HUDEP-2 (cell line): ENCODE measurements at regions not wholly inside any gene's neighbourhood (a gene's known extent, or its start where the extent isn't known, plus 50 kb on each side); places are given as distances from the start of the nearest gene placed in this dataset.
"Not testable (repeated sequence)": the region's sequence is repeated elsewhere in the genome, so short reads cannot be mapped to it uniquely, and the experiment has no call there.

Source experiments
- DNase-seq, 76 experiments: peaks; one replicate each; lab custom pipeline; 2025; ENCODE audit not compliant: unreplicated experiment in 76 of 76; lab: John Stamatoyannopoulos, UW

- DNase-seq: no peak
These were observed 1224.3 kb upstream of the B3GALT2 start for GRCh38 chr1:194410756-194411155.

GRCh38 chr1:194407238-194407637 is 1220.8 kb upstream of the B3GALT2 start:
- DNase-seq: not testable (repeated sequence)

GRCh38 chr1:194394676-194395075 is 1208.3 kb upstream of the B3GALT2 start:
- DNase-seq: no peak

- DNase-seq: no peak
These were observed 1201.1 kb upstream of the B3GALT2 start for GRCh38 chr1:194387531-194387930.

GRCh38 chr1:194378517-194378916 is 1192.1 kb upstream of the B3GALT2 start:
- DNase-seq: no peak

GRCh38 chr1:194374649-194375048 is 1188.2 kb upstream of the B3GALT2 start:
- no peak for DNase-seq

GRCh38 chr1:194372266-194372665 is 1185.9 kb upstream of the B3GALT2 start:
- no peak for DNase-seq

- DNase-seq: no peak
These were observed 1183.2 kb upstream of the B3GALT2 start for GRCh38 chr1:194369622-194370021.

- DNase-seq: no peak
These were observed 1182.6 kb upstream of the B3GALT2 start for GRCh38 chr1:194369060-194369459.

- no peak for DNase-seq
These were observed 1180.7 kb upstream of the B3GALT2 start for GRCh38 chr1:194367121-194367520.

GRCh38 chr1:194366705-194367104 is 1180.3 kb upstream of the B3GALT2 start:
- no peak for DNase-seq

- no peak for DNase-seq
These were observed 1175.9 kb upstream of the B3GALT2 start for GRCh38 chr1:194362327-194362726.

- DNase-seq: no peak
These were observed 1175.1 kb upstream of the B3GALT2 start for GRCh38 chr1:194361374-194362131.

- DNase-seq: no peak
These were observed 1171.8 kb upstream of the B3GALT2 start for GRCh38 chr1:194358208-194358581.

GRCh38 chr1:194357573-194358207 is 1171.3 kb upstream of the B3GALT2 start:
- not testable (repeated sequence) for DNase-seq

GRCh38 chr1:194355488-194356106 is 1169.2 kb upstream of the B3GALT2 start:
- DNase-seq: no peak

- no peak for DNase-seq
These were observed 1166.7 kb upstream of the B3GALT2 start for GRCh38 chr1:194353121-194353520.

GRCh38 chr1:194347200-194347599 is 1160.8 kb upstream of the B3GALT2 start:
- no peak for DNase-seq

GRCh38 chr1:194342484-194343262 is 1156.3 kb upstream of the B3GALT2 start:
- DNase-seq: peak in 3 of 76 experiments; percentile 2 to 3 (median 3)

GRCh38 chr1:194341587-194341986 is 1155.2 kb upstream of the B3GALT2 start:
- no peak for DNase-seq

GRCh38 chr1:194339471-194339870 is 1153.1 kb upstream of the B3GALT2 start:
- no peak for DNase-seq
